CD8-positive, alpha-beta memory T cell (primary cell): ENCODE measurements at regions not wholly inside any gene's neighbourhood (a gene's known extent, or its start where the extent isn't known, plus 50 kb on each side); places are given as distances from the start of the nearest gene placed in this dataset.

ENCODE experiments used
- CTCF ChIA-PET: fragments of 350-600 bp; sonication (Branson Sonifier 250); formaldehyde crosslinking; loops from one replicate; lab custom pipeline; 2021; ENCODE audit warnings: antibody characterized with exemption; lab: Charles Lee
- POLR2A ChIA-PET: fragments of 350-600 bp; sonication (Branson Sonifier 250); formaldehyde crosslinking; loops from one replicate; lab custom pipeline; 2021; ENCODE audit warnings: antibody characterized with exemption; lab: Charles Lee
- DNase-seq, 5 donors: peaks; one replicate each; pipeline versions ENCODE4 v3.0.0 to v3.0.0-alpha.2; 2020 to 2022; ENCODE audit warnings: mixed read lengths in 1 of 5
- H3K27ac ChIP-seq: one replicate; pipeline ENCODE4 v1.7.0; 2013; ENCODE audit warnings: low read depth, mild to moderate bottlenecking, low read length, moderate library complexity
- H3K27me3 ChIP-seq: 2 replicates; pipeline ENCODE4 v1.7.0; 2013; ENCODE audit warnings: low read length, mild to moderate bottlenecking; ENCODE audit not compliant: insufficient read depth, poor library complexity, severe bottlenecking
- H3K36me3 ChIP-seq: 2 replicates; pipeline ENCODE4 v1.7.0; 2013; ENCODE audit warnings: mild to moderate bottlenecking, low read length, moderate library complexity; ENCODE audit not compliant: insufficient read depth
- H3K4me1 ChIP-seq: 2 replicates; pipeline ENCODE4 v1.7.0; 2013; ENCODE audit warnings: mild to moderate bottlenecking, low read length, moderate library complexity; ENCODE audit not compliant: insufficient read depth
- H3K4me3 ChIP-seq: 2 replicates; pipeline ENCODE4 v1.7.0; 2013; ENCODE audit warnings: mild to moderate bottlenecking, low read length
- H3K9me3 ChIP-seq: 2 replicates; pipeline ENCODE4 v1.7.0; 2013; ENCODE audit warnings: mild to moderate bottlenecking, low read length
- H3K27ac Mint-ChIP-seq, 8 donors: one replicate each; pipeline ENCODE4 v1.8.0; 2020 to 2021; ENCODE audit warnings: mixed read lengths in 8 of 8, mild to moderate bottlenecking in 6 of 8, inconsistent platforms in 3 of 8, moderate library complexity in 3 of 8
- H3K27me3 Mint-ChIP-seq, 2 donors: one replicate each; pipeline ENCODE4 v1.8.0; 2020 to 2021; ENCODE audit warnings: mixed read lengths in 2 of 2, mild to moderate bottlenecking in 1 of 2, moderate library complexity in 1 of 2
- H3K36me3 Mint-ChIP-seq, 3 donors: one replicate each; pipeline ENCODE4 v1.8.0; 2020 to 2021; ENCODE audit warnings: mixed read lengths in 3 of 3, inconsistent platforms in 1 of 3, mild to moderate bottlenecking in 1 of 3
- H3K4me1 Mint-ChIP-seq, 3 donors: one replicate each; pipeline ENCODE4 v1.8.0; 2020 to 2021; ENCODE audit warnings: mixed read lengths in 3 of 3, inconsistent platforms in 1 of 3, mild to moderate bottlenecking in 1 of 3
- H3K4me3 Mint-ChIP-seq, 7 donors: one replicate each; pipeline ENCODE4 v1.8.0; 2020 to 2021; ENCODE audit warnings: mixed read lengths in 7 of 7, mild to moderate bottlenecking in 6 of 7, moderate library complexity in 4 of 7, inconsistent platforms in 2 of 7
- H3K9me3 Mint-ChIP-seq, 5 donors: one replicate each; pipeline ENCODE4 v1.8.0; 2020 to 2022; ENCODE audit warnings: mixed read lengths in 5 of 5, mild to moderate bottlenecking in 3 of 5, moderate library complexity in 2 of 5, inconsistent platforms in 1 of 5

- POLR2A ChIA-PET: no interaction called here
- H3K27ac Mint-ChIP-seq: no peak overlapping the region
- no peak overlapping the region for H3K4me3 ChIP-seq
- no peaks in the 10 kb centered on the region for H3K36me3 Mint-ChIP-seq
- no peaks in the 10 kb centered on the region for H3K4me1 Mint-ChIP-seq
- no peak overlapping the region for H3K4me3 Mint-ChIP-seq
- no peaks in the 10 kb centered on the region for H3K4me1 ChIP-seq
- no peaks in the 10 kb centered on the region for H3K9me3 ChIP-seq
- H3K36me3 ChIP-seq: no peaks in the 10 kb centered on the region
- H3K9me3 Mint-ChIP-seq: peaks cover 0 to 3% (median 0%) of the 10 kb centered on the region in 5 donors
- H3K27me3 ChIP-seq: no peaks in the 10 kb centered on the region
- peaks cover 0 to 8% of the 10 kb centered on the region in 2 donors for H3K27me3 Mint-ChIP-seq
- DNase-seq: no peak
- CTCF ChIA-PET: no interaction called here
- no peak overlapping the region for H3K27ac ChIP-seq
Observed at GRCh38 chr11:57946628-57947027, 77.1 kb upstream of the OR9Q1 start.

GRCh38 chr11:57964660-57965059, 59.0 kb upstream of the OR9Q1 start:
- Mint-ChIP-seq H3K9me3 (peaks cover 0 to 4% (median 2%) of the 10 kb centered on the region in 5 donors), H3K4me3 (no peak overlapping the region), H3K27ac (no peak overlapping the region), H3K36me3 (no peaks in the 10 kb centered on the region), H3K4me1 (no peaks in the 10 kb centered on the region), H3K27me3 (peaks cover 12 to 15% of the 10 kb centered on the region in 2 donors)
- Histone ChIP-seq H3K4me3 (no peak overlapping the region), H3K27ac (no peak overlapping the region), H3K27me3 (peaks cover 5% of the 10 kb centered on the region), H3K36me3 (no peaks in the 10 kb centered on the region), H3K9me3 (no peaks in the 10 kb centered on the region), H3K4me1 (no peaks in the 10 kb centered on the region)
- ChIA-PET CTCF (no interaction called here), POLR2A (no interaction called here)
- no peak for DNase-seq

- Mint-ChIP-seq H3K27me3 (peaks cover 8 to 29% of the 10 kb centered on the region in 2 donors), H3K4me3 (no peak overlapping the region), H3K4me1 (no peaks in the 10 kb centered on the region), H3K27ac (no peak overlapping the region), H3K9me3 (peaks cover 0 to 2% (median 2%) of the 10 kb centered on the region in 5 donors), H3K36me3 (no peaks in the 10 kb centered on the region)
- H3K36me3 ChIP-seq: no peaks in the 10 kb centered on the region
- no peak overlapping the region for H3K4me3 ChIP-seq
- no peak for DNase-seq
- no peak overlapping the region for H3K27ac ChIP-seq
- CTCF ChIA-PET: no interaction called here
- POLR2A ChIA-PET: no interaction called here
- H3K27me3 ChIP-seq: no peaks in the 10 kb centered on the region
- H3K9me3 ChIP-seq: no peaks in the 10 kb centered on the region
- no peaks in the 10 kb centered on the region for H3K4me1 ChIP-seq
Observed at GRCh38 chr11:57971272-57972012, 52.2 kb upstream of the OR9Q1 start.

GRCh38 chr11:57972013-57972367, 51.7 kb upstream of the OR9Q1 start:
- H3K4me1 Mint-ChIP-seq: no peaks in the 10 kb centered on the region
- no peak overlapping the region for H3K4me3 Mint-ChIP-seq
- Histone ChIP-seq H3K36me3 (no peaks in the 10 kb centered on the region), H3K4me1 (no peaks in the 10 kb centered on the region), H3K4me3 (no peak overlapping the region), H3K27me3 (no peaks in the 10 kb centered on the region), H3K9me3 (no peaks in the 10 kb centered on the region), H3K27ac (no peak overlapping the region)
- ChIA-PET POLR2A (no interaction called here), CTCF (no interaction called here)
- H3K9me3 Mint-ChIP-seq: peaks cover 0 to 2% (median under 1%) of the 10 kb centered on the region in 5 donors
- H3K36me3 Mint-ChIP-seq: no peaks in the 10 kb centered on the region
- H3K27me3 Mint-ChIP-seq: peaks cover 5 to 29% of the 10 kb centered on the region in 2 donors
- no peak overlapping the region for H3K27ac Mint-ChIP-seq
- no peak for DNase-seq
